ENCODE measurements at regions not wholly inside any gene's neighbourhood (a gene's known extent, or its start where the extent isn't known, plus 50 kb on each side); places are given as distances from the start of the nearest gene placed in this dataset.
"Not testable (repeated sequence)": the region's sequence is repeated elsewhere in the genome, so short reads cannot be mapped to it uniquely, and the experiment has no call there.

DNA sequence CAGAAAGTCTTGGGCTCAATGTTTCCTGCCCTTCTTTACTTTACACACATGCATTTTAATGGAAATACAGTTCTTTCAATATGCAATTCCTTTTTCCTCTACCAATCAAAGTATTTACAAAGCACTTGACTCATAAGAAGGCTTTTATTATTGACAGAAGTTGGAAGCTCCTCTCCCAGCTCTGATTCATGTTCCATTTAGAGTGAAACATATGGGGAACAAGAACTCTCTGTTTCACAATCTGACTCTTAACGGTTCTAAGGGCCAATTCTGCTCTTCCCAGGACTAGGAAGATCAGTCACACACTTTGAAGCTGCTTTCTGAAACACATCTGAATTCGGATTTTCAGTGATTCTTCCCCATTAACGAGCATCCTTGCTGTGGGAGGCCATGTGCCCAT lies 300.5 kb downstream of the ANAPC1 start:
- TF ChIP-seq POLR2A (IDR thresholded peaks at IDR 0.05): not testable (repeated sequence)
- TF ChIP-seq, protein P1, sequence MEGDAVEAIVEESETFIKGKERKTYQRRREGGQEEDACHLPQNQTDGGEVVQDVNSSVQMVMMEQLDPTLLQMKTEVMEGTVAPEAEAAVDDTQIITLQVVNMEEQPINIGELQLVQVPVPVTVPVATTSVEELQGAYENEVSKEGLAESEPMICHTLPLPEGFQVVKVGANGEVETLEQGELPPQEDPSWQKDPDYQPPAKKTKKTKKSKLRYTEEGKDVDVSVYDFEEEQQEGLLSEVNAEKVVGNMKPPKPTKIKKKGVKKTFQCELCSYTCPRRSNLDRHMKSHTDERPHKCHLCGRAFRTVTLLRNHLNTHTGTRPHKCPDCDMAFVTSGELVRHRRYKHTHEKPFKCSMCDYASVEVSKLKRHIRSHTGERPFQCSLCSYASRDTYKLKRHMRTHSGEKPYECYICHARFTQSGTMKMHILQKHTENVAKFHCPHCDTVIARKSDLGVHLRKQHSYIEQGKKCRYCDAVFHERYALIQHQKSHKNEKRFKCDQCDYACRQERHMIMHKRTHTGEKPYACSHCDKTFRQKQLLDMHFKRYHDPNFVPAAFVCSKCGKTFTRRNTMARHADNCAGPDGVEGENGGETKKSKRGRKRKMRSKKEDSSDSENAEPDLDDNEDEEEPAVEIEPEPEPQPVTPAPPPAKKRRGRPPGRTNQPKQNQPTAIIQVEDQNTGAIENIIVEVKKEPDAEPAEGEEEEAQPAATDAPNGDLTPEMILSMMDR (IDR thresholded peaks at IDR 0.05): not testable (repeated sequence)

Measured in stomach (tissue), 4 donors.